HUDEP-2 (cell line): ENCODE measurements at regions not wholly inside any gene's neighbourhood (a gene's known extent, or its start where the extent isn't known, plus 50 kb on each side); places are given as distances from the start of the nearest gene placed in this dataset.
"Not testable (repeated sequence)": the region's sequence is repeated elsewhere in the genome, so short reads cannot be mapped to it uniquely, and the experiment has no call there.

Experiments used
- DNase-seq, 76 experiments: peaks; one replicate each; lab custom pipeline; 2025; ENCODE audit not compliant: unreplicated experiment in 76 of 76; lab: John Stamatoyannopoulos, UW

DNA sequence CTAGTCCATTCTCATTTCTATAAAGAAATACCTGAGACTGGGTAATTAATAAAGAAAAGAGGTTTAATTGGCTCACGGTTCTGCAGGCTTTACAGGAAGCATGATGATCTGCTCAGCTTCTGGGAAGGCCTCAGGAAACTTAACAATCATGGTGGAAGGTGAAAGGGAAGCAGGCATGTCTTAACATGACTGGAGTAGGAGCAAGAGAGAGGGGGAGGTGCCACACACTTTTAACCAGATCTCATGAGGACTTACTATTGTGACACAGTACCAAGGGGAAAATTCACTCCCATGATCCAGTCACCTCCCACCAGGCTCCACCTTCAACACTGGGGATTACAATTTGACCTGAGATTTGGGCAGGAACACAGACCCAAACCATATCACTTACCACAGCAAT is 310.1 kb downstream of the SH3GL2 start:
- DNase-seq, result not testable (repeated sequence)

DNA sequence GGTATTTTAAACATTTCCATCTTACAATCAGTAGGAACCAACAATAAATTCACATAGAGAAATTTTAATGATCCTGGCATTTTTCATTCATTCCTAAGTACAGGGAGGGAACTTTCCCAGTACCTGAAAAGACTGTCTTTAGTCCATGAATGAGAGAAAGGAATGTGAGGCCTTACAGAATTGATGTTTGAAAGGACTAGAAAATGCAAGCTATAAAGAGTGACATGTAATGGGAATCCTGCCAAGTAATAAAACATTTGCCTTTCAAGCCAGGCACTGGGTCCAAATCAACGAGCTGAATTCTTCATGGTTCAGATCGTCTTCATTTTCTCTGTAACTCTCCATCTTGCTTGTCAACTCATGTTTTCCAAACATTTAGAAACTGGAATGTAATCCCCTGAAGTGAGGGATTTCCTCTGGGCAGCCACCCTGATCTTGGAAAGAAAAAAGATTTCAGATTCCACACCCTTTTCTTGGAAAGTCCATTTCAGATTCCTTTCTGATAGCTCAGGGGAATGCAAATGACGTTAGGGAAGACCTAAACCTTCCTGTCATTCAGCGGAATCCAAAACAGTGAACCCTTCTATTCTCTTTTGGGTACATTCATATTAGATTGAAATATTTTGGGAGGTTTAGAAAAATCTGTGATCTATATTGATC is 315.8 kb downstream of the SH3GL2 start:
- DNase-seq, result no peak

DNA sequence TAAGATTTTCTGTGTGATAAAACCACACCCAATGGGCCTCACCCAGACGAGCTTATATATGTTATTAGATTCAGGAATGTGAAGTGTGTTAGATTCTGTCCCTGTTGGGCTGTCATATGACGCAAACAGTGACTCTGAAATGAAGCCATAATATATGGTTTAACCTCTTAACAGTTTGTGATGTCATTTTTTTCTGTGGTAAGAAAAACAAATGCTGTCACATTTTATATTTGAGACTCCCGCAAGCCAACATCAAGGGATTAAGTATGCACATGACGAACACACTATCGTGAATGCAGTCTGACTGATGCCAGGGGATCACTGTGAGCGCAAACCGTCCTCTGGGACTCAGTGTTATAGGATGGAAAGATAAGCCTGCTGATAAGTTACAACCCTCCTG is 321.7 kb downstream of the SH3GL2 start:
- no peak for DNase-seq

DNA sequence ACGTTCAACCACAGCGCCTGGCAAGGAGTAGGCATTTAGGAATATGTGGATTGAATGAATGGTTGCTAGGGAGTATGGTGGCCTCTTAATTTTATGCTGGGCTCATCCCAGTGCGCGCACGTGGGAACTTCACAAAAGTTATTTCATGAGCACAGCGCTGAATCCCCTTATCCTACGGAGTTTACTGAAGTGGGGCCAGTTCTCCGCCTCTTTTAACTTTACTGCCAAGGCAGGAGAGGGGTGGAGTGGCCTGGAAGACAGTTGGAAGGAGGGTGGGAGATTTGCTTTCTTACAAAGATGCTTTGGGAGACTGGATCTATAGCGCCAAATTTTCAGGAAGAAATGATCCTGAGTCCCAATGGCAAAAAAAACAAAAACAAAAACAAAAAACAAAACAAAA is 326.5 kb downstream of the SH3GL2 start:
- DNase-seq, result no peak

DNA sequence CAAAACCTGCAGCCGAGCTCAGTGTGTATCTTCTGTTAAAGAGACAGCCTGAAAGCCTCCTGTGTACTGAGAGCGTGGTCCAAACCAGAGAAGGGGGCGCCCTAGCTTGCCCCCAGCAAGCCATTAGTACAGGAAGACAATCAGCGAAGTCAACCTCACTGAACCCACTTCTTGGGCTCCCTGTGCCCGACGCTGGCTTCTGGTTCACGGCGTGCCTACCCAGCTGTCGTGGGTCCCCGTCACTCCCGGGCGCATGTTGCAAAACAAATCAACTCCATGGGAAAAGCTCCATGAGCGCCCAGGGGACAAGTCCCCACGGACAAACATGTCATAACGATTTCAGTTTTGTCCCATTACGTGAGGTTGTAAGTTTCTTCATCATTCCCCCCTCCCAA is 326.9 kb downstream of the SH3GL2 start:
- DNase-seq, result no peak

DNA sequence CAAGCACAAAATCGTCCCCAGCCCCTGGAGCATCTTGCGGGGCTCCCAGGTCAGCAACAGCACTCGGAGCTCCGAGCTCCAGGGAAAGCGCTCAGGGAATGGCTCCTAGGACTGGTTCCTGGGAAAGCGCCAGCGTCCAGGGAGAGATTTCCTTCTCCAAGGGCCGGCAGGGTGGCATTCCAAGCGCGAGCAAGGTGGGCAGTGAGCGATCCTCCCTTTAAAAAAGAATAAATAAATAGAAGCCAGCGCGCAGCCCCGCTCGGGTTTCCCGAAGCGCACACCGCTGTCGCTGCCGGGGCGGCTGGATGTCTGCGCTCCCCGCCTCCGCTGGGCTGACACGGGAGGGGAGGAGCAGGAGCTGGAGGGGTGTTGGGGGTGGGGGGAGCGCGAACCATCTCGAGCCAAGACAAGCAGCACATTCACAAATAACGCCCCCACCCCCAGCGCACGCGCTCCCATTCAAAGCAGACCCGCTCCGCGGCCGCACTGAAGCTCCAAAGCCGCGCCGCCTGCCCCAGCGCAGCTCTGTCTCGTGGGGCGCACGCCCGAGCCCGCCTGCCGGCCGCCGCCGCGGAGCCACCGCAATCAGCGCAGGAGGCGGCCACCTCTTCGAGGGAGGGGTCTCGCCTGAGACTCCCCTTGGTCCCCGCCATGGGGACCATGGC is 327.4 kb downstream of the SH3GL2 start:
- no peak for DNase-seq

DNA sequence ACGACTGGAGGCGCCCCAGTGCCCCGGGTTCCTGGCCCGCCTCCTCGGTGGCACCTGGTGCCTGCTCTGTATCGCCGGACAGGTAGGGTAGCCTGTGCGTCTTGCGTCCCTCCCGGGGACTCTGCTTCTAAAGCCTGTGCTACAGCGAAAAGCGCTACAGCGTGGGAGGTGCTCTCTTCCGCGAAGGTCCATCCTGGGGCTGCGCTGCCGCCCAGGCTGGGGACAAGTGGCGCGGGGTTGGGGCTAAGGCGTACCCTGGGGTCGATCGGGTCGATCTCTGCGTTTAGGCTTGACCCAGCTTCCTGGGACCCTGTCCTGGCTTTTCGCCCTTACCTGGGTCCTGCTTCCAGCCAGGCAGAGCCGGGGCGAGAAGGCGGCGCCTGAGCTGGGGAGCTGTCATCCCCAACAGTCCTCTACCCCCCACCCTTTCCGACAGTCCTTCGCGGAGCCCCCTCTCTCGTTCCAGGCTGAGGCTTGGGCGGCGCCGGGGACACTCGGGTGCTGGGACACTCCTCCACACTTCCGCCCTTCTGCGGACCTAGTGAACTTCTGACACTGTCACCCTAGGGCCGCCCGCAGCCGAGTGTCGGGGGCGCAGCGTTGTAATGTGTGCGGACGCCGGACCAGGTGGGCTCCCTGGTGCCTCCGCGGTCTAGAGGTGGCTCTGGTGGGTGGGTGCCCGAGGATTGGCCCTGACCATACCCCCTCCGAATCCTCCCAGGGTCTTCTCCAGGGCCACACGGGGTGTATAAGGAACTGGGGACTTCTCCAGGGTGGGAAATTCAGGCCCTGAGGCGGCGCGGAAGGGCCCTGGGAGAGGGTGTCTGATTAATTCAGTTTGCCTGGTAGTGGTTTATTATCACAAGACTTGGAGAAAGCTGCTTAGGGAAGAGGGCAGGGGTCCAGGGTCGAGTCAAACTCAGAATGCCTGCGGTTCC is 328.2 kb downstream of the SH3GL2 start:
- no peak for DNase-seq

DNA sequence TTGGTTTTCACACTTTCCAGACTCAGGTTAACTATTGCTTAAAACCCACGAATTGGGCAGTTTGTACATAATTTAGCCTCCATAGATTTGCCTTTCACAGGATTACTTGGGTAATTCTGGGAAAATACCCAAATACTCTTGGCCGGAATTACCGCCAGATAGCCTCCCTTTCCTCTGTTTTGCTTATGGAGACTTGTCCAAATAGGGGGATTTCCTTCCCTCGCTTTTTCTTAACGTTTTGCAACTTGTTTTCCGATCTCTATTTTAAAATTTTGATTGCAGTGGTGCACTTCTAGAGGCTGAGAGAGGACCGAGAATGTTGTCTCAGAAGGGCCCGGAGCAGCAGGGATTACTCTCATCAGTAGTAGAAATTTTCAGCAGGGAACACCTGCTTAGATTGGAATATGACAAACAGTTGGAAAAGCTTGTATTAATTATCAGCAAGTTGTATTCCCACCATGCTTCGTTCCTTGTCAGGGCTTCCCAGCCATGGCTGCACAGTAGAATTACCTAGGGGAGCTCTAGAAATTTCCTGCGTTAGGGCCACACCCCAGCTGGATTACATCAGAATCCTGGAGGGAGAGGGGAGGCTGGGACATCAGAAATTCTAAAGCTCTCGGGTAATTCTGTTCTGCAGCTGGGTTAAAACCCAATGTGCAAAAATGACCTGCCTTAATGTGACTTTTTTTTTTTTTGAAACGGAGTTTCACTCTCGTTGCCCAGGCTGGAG is 329.1 kb downstream of the SH3GL2 start:
- no peak for DNase-seq

DNA sequence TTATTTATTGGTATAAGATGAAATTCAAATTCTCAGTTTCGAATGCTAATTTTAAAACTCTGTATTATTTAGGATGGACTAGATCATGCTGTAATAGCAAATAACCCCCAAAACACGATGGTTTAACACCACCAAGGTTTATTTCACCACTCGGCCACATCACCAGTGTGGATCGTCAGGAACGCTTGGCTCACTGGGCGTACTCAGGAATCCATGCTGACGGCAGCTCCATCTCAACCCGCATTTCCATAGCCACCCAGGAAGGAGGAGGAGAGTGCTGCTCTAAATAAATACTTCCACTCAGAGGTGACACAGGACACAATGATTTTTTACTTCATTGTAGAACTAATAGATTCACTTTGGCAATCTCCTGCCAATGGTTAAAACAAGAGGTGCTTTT is 347.4 kb downstream of the SH3GL2 start:
- no peak for DNase-seq

DNA sequence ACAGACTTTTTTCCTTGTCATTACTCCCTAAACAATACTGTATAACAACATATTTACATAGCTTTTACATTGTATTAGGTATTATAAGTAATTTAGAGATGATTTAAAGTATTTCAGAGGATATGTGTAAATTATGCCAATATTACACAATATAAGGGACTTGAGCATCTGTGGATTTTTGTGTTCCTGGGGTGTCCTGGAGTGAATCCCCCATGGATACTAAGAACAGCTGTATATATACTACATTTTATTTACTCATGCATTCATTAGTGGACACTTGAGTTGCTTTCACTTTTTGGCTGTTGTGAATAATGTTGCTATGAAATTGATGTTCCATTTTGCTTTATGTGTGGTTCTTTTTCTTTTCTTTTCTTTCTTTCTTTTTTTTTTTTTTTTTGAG is 348.8 kb downstream of the SH3GL2 start:
- no peak for DNase-seq

DNA sequence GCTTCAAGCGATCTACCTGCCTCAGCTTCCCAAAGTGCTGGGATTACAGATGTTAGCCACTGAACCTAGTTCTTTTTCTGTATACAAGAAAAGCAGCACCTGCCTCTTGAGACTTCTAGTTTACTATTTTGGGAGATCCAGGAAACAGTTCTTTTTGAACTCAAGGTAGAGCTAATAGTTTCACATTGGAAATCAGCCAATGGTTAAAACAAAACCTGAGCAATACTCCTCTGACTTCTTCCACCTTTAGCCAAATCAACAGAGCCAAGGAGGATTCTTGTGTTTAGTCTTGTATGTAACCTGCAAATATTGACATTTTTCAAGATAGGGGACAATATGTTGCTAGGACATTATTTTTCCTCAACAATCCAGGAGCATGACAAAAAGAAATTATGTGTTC is 349.4 kb downstream of the SH3GL2 start:
- DNase-seq, result no peak

DNA sequence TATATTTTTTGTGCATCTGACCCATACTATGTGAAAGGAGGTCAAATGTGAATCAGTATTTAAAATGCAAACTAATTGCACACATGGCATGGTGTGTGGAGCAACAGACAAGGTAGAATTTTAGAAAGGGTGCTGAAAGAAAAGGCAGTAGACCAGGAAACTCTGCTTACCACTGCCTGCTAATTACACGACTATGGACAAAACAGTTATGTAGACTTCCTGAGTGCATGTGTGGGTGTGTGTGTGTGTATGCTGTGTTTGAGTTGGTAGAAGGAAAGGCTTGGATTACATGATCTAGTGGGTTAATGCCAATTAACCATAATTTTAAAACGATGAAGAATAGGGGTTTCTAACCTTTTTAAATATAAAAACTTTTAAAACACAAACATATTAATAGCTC is 349.9 kb downstream of the SH3GL2 start:
- DNase-seq, result no peak

DNA sequence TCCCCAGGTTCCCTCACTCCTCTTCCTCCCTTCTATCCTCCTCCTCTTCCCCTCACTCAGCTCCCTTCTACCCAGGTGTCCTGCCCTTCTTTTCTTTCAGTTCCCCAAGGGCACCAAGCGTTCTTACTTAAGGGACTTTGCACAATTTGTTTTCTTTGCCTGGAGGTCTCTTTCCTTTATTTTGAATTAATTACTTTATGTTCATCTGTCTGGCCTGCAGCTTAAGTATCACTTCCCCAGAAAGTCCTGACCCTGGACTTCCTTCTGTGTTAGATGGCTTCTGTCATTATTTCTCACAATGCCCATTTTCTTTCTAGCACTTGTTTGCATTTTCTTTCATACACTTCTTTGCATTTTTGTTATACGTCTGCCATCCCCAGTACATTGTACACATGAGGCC is 350.6 kb downstream of the SH3GL2 start:
- no peak for DNase-seq

DNA sequence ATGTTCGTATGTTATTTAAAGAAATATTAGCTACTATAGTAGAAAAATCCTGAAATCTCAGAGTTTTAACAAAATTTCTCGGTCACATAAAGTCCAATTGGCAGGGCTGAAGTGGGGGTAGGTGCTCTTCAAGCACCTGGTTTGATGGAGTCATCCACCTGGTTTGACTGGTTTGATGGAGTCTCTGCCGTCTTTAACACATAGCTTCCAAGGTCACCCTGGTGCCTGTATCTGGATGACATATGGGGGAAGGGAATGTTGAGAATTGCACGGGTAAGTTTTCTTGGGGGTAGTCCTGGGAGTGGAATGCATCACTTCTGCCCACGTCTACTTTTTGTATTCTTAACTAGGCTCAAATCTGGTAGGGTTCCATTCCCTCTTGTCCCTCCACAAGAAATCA is 351.2 kb downstream of the SH3GL2 start:
- no peak for DNase-seq

DNA sequence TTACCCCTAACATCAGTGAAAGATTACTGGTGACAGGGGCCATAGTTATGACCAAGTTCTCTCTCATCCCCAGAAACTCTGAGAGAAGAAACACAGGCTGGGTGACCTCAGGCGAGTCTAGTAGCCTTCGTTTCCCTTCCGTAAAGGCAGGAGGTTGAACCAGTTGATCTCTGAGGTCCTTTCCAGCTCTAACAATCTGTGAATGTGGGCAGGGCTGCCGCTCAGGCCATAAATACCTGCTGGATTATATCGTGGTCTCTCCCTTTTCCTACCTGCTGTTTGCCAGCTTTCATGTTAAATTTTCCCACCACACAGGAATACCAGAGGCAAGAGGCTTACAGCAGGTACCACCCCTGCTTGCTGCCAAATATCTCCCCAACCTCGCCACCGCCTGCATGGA is 357.5 kb downstream of the SH3GL2 start:
- no peak for DNase-seq

DNA sequence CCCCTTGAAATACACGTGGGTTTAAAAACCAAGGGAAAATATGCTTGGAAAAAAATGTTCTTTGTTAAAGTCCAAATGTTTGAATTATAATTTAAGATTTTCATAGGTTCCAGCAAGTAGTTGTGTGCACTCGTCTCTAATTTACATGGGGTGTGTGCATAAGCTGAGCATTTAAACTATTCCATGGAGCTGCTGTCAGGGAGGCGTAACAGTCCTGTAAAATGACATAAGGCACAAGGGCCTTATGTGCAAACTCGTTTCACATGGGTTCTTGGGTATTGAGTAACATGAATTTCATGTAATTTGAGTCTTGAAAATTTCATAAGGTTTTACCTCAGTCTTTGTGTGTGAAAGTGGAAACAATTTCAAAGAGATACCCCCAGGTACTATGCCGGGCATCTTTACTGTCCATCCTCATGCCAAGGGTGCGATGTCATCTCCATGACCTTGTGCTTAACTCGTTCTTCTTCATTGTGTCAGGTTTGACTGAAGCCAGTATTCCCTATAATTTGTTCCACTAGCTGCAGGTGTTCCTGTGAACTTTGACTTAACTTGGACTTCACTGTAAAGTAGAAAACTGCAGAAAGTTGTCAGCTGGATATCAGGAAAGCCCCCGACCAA is 359.3 kb downstream of the SH3GL2 start:
- no peak for DNase-seq

DNA sequence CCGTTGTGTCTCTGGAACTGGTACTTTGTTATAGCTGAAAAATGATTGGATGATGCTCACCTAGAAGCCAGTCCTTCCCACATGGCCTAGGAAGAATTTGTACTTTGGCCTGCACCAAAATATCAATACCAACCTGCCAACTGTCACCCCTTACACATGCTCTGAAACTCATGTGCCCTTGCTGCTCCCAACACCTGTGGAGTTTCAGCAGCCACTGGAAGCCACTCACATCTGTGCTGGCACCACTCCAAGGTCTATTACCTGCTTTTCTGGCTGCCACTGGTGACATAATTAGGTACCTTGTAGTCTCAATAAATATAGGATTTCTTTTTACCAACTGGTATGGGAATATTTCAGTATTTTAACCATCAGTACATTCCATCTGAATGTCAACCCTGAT is 363.6 kb downstream of the SH3GL2 start:
- no peak for DNase-seq

DNA sequence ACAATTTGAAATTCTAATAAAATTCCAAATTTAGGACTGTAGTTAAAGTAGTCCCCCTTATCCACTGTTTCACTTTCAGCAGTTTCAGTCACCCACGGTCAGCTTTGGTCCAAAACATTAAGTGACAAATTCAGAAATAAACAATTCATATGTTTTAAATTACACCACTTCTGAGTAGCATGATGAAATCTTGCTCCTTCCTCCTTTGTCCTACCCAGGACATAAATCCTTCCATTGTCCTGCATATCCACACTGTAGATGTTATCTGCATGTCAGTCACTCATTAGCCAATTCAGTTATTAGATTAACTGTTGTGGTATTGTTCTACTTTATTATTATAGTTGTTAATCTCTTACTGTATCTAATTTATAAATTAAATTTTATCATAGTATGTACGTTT is 376.5 kb downstream of the SH3GL2 start:
- no peak for DNase-seq

DNA sequence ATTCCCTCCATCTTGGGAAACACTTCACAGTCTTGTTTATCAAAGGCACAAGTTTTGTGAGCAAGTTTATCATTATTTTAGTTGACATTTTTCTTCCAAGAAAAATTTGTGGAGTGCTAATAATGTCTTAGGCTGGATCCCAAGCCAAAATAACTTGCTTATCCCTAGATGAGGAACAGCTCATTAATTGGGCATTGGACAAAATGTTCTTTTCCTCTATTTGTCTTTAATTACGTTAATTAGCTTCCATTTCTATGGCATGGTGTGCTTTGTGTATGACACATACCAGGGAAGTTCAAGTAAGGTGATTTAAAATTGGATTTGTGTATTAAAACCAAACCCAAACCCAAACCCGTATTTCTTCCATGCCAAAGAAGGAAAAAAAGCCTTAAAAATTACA is 379.5 kb downstream of the SH3GL2 start:
- DNase-seq, result no peak

DNA sequence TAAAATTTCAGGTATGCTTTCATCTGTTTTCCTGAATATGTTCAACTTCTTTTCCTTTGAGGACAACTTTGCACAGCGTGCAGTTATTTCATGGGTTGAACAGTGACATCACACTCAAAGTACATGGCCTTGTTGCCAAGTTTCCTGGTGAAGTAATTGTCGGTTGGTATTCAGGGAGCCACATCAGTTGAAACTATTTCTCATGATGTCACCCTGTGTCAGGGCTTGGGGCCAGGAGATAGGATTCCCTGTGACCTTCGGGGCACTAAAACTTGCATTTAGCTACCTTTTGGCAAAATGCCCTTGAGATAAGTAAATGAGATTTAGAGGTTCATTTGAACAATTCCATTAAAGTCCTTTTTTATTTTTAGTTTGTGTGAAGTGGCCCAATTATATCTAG is 383.9 kb downstream of the SH3GL2 start:
- no peak for DNase-seq

DNA sequence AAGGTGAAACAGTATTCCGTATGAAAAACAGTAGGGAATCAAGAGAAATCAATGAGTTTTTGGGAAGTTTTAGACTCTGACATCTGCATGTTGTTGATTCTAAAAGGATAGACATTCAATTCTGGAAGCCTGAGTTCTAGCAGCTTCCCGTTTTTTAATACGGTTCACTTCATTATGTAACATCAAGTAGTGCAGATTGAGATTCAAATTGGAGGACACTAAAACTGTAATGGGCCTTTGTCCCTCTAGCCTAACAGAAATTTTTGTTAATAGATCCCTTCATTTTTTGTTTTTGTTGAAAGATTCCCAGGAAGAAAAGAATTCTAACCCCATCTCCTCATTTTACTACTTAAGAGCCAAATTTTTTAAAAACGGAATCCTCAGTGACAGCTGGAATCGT is 384.6 kb downstream of the SH3GL2 start:
- no peak for DNase-seq
